Osteocyte (in vitro differentiated cells): ENCODE measurements at regions not wholly inside any gene's neighbourhood (a gene's known extent, or its start where the extent isn't known, plus 50 kb on each side); places are given as distances from the start of the nearest gene placed in this dataset.

Experiments used
- DNase-seq: peaks from one replicate; pipeline ENCODE4 v3.0.0; 2021; ENCODE audit warnings: mixed read lengths; ENCODE audit not compliant: unreplicated experiment; ENCODE audit errors: extremely low spot score
- H3K27ac Mint-ChIP-seq: one replicate; pipeline ENCODE4 v1.8.0; 2021; ENCODE audit warnings: mild to moderate bottlenecking, mixed read lengths; ENCODE audit not compliant: unreplicated experiment
- H3K27me3 Mint-ChIP-seq: one replicate; pipeline ENCODE4 v1.8.0; 2021; ENCODE audit warnings: mixed read lengths; ENCODE audit not compliant: unreplicated experiment
- H3K36me3 Mint-ChIP-seq: one replicate; pipeline ENCODE4 v1.8.0; 2021; ENCODE audit warnings: mixed read lengths; ENCODE audit not compliant: unreplicated experiment
- H3K4me1 Mint-ChIP-seq: one replicate; pipeline ENCODE4 v1.8.0; 2021; ENCODE audit warnings: mixed read lengths; ENCODE audit not compliant: unreplicated experiment
- H3K4me3 Mint-ChIP-seq: one replicate; pipeline ENCODE4 v1.8.0; 2021; ENCODE audit warnings: mild to moderate bottlenecking, moderate library complexity, mixed read lengths; ENCODE audit not compliant: unreplicated experiment
- H3K9me3 Mint-ChIP-seq: one replicate; pipeline ENCODE4 v1.8.0; 2021; ENCODE audit warnings: mixed read lengths; ENCODE audit not compliant: unreplicated experiment
- TF ChIP-seq, protein P1 (sequence below): fragments of 200-600 bp; sonication (generic); IDR thresholded peaks from 2 replicates; pipeline ENCODE4 v1.5.0; 2021; ENCODE audit warnings: antibody characterized with exemption, mild to moderate bottlenecking, moderate library complexity

- no peak for DNase-seq
- Mint-ChIP-seq H3K4me1 (peaks cover 24% of the 10 kb centered on the region), H3K4me3 (no peak overlapping the region), H3K27me3 (peaks cover under 1% of the 10 kb centered on the region), H3K9me3 (no peaks in the 10 kb centered on the region), H3K36me3 (no peaks in the 10 kb centered on the region), H3K27ac (no peak overlapping the region)
- TF ChIP-seq, protein P1, sequence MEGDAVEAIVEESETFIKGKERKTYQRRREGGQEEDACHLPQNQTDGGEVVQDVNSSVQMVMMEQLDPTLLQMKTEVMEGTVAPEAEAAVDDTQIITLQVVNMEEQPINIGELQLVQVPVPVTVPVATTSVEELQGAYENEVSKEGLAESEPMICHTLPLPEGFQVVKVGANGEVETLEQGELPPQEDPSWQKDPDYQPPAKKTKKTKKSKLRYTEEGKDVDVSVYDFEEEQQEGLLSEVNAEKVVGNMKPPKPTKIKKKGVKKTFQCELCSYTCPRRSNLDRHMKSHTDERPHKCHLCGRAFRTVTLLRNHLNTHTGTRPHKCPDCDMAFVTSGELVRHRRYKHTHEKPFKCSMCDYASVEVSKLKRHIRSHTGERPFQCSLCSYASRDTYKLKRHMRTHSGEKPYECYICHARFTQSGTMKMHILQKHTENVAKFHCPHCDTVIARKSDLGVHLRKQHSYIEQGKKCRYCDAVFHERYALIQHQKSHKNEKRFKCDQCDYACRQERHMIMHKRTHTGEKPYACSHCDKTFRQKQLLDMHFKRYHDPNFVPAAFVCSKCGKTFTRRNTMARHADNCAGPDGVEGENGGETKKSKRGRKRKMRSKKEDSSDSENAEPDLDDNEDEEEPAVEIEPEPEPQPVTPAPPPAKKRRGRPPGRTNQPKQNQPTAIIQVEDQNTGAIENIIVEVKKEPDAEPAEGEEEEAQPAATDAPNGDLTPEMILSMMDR: no peak
Observed at GRCh38 chr9:95756101-95756500, 119.4 kb upstream of the ERCC6L2 start.

DNA sequence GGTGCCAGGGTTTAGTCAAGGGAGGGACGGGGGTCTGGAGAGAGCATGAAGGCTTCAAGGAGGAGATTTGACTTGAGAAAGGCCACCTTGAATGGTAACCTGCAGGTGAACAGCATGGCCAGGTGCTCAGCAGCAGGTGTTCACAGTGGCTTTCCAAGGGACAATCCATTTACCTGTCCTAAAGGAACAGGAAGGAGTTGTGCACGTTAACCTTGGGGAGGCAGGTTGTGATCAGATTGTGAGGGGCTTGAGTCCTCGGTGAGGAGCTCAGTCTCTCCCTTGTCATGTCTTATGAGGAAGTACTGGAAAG, 120.1 kb upstream of the ERCC6L2 start:
- no peaks in the 10 kb centered on the region for H3K36me3 Mint-ChIP-seq
- H3K4me3 Mint-ChIP-seq: no peak overlapping the region
- H3K9me3 Mint-ChIP-seq: no peaks in the 10 kb centered on the region
- H3K27me3 Mint-ChIP-seq: peaks cover 2% of the 10 kb centered on the region
- DNase-seq: no peak
- TF ChIP-seq, protein P1: no peak
- H3K4me1 Mint-ChIP-seq: peaks cover 24% of the 10 kb centered on the region
- no peak overlapping the region for H3K27ac Mint-ChIP-seq

DNA sequence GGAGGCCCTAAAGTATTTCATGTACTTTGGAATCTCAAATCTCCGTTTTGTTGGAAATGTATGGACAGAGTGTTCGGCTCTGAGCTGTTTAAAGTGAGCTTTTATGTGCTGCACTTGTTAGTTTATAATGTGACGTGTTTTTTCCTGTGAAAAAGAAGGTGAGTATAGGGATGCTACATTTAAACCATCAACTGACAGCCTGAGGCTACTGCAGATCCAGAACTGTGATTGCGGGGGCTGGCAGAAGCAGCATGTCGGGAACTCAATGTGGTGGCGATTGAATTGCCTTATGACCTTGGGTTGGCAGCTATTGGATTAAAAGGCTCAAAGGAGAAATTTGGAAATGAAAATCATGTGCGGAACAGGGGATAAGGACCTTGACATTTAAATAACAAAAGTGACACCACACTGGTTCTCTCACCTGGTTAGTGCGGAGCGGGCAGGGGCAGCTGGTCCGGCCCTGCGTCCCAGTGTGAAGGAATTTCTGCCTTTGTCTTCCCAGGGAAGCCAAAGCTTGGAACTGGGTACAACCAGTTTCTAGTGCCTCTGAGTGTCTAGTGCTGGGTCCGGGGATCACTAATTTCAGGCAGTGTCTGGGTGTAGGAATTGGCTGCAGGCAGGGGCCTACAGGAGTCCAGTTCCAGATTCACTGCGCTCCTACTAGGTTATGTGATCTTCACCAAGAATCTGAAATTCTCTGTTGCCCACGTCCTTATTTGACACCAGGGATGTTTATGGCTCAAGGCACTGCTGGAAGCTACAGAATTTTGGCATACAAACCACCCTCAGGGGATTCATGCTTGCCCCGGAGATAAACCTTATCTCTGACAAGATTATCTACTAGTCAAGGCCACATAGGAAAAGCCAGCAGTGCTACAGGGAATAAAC, 120.7 kb upstream of the ERCC6L2 start:
- peaks cover 2% of the 10 kb centered on the region for H3K27me3 Mint-ChIP-seq
- no peak for DNase-seq
- TF ChIP-seq, protein P1: no peak
- H3K4me3 Mint-ChIP-seq: no peak overlapping the region
- H3K4me1 Mint-ChIP-seq: peaks cover 24% of the 10 kb centered on the region
- no peaks in the 10 kb centered on the region for H3K9me3 Mint-ChIP-seq
- no peaks in the 10 kb centered on the region for H3K36me3 Mint-ChIP-seq
- no peak overlapping the region for H3K27ac Mint-ChIP-seq

GRCh38 chr9:95753762-95754465, 121.6 kb upstream of the ERCC6L2 start:
- Mint-ChIP-seq H3K9me3 (no peaks in the 10 kb centered on the region), H3K4me3 (no peak overlapping the region), H3K27me3 (peaks cover 2% of the 10 kb centered on the region), H3K27ac (no peak overlapping the region), H3K36me3 (no peaks in the 10 kb centered on the region), H3K4me1 (peaks cover 24% of the 10 kb centered on the region)
- TF ChIP-seq, protein P1: no peak
- no peak for DNase-seq

DNA sequence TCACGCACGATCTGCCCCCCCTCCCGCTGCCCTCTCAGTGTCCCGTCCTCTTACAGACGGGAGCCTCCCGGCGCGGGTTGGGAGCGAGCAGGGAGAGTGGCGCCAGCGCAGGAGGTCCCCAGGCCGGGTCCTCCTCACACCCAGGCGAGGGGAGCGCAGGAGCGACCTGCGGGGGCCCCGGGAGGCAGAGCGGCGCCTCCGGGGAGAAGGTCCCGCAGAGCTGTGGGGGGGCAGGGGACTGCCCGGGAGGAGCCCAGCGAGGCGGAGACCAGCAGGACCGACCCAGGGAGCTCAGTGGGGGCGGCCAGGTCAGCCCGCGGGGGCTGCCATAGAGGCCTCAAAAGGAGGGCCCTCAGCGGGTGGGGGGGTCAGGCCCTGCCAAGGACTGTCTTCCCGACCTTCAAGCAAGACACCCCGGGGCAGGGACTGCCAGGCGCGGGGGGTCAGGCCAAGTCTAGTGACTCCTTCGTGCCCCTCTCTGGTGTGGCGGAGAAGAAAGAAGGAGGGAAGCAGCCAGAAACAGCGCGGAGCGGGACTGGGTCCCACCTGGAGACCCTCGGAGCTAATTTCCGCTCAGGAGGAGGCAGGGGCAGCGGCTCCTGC, 123.3 kb upstream of the ERCC6L2 start:
- H3K4me3 Mint-ChIP-seq: no peak overlapping the region
- TF ChIP-seq, protein P1: no peak

More for the DNA sequence above, 123.3 kb upstream of the ERCC6L2 start:
- no peaks in the 10 kb centered on the region for H3K36me3 Mint-ChIP-seq
- no peak overlapping the region for H3K27ac Mint-ChIP-seq
- DNase-seq: no peak
- H3K9me3 Mint-ChIP-seq: no peaks in the 10 kb centered on the region
- H3K4me1 Mint-ChIP-seq: peaks cover 18% of the 10 kb centered on the region
- peaks cover 6% of the 10 kb centered on the region for H3K27me3 Mint-ChIP-seq
